Sigmoid colon (tissue), 6 donors: ENCODE measurements at regions not wholly inside any gene's neighbourhood (a gene's known extent, or its start where the extent isn't known, plus 50 kb on each side); places are given as distances from the start of the nearest gene placed in this dataset.
A peak's percentile ranks its signal among the peaks of the same experiment; 100 is the strongest.

Experiments used
- DNase-seq: peaks from one replicate; pipeline ENCODE4 v3.0.0-alpha.2; 2019
- H3K27ac ChIP-seq, 4 donors: fragments of 200-600 bp; sonication (generic); one replicate each; pipeline ENCODE4 v1.5.1; 2016 to 2019; ENCODE audit warnings: mild to moderate bottlenecking in 1 of 4
- H3K27me3 ChIP-seq, 3 donors: fragments of 200-600 bp; sonication (generic); one replicate each; pipeline ENCODE4 v1.5.1; 2019; ENCODE audit warnings: mild to moderate bottlenecking in 1 of 3
- H3K36me3 ChIP-seq, 4 donors: fragments of 200-600 bp; sonication (generic); one replicate each; pipeline ENCODE4 v1.5.1; 2016 to 2019
- H3K4me1 ChIP-seq, 4 donors: fragments of 200-600 bp; sonication (generic); one replicate each; pipeline ENCODE4 v1.5.1; 2017 to 2019
- H3K4me3 ChIP-seq, 4 donors: fragments of 200-600 bp; sonication (generic); one replicate each; pipeline ENCODE4 v1.5.1; 2017 to 2019; ENCODE audit warnings: mild to moderate bottlenecking in 2 of 4, moderate library complexity in 1 of 4
- H3K9me3 ChIP-seq, 4 donors: fragments of 200-600 bp in 3 of 4; sonication (generic) in 3 of 4; one replicate each; pipeline versions ENCODE4 v1.5.1 to v1.6.1; 2013 to 2019
- EP300 ChIP-seq, 4 donors: sonication (generic); formaldehyde crosslinking; IDR thresholded peaks; one replicate each; pipeline ENCODE4 v1.6.1; 2017; ENCODE audit warnings: antibody characterized with exemption in 4 of 4
- POLR2A ChIP-seq, 2 donors: fragments of 450-650 bp; IDR thresholded peaks; one replicate each; pipeline ENCODE4 v1.6.1; 2016; ENCODE audit warnings: antibody characterized with exemption in 2 of 2, mild to moderate bottlenecking in 2 of 2, moderate library complexity in 2 of 2
- POLR2AphosphoS5 ChIP-seq, 4 donors: sonication (generic); formaldehyde crosslinking; IDR thresholded peaks; one replicate each; pipeline ENCODE4 v1.6.1; 2017; ENCODE audit warnings: antibody characterized with exemption in 4 of 4
- WGBS, 2 donors: extraction: QIAGEN DNeasy Blood & Tissue Kit; methylation state at CpG; one replicate each; pipeline ENCODE4 v1.1.7; 2013; 5-methylcytosine and 5-hydroxymethylcytosine counted together
- intact Hi-C: fragments of 100-400 bp; cut with DNase I; formaldehyde crosslinking; loops from one replicate; pipeline ENCODE4 v1.15.1; 2023
- TF ChIP-seq, protein P1 (sequence below), 4 experiments: fragments of 450-650 bp in 3 of 4; fragments of 200-600 bp in 1 of 4; IDR thresholded peaks; one replicate each; pipeline ENCODE4 v1.5.1; 2016 to 2019; ENCODE audit warnings: antibody characterized with exemption in 4 of 4, mild to moderate bottlenecking in 3 of 4, moderate library complexity in 2 of 4
- donor health status: healthy with polysubstance abuse.
- donor health status: healthy.

DNA sequence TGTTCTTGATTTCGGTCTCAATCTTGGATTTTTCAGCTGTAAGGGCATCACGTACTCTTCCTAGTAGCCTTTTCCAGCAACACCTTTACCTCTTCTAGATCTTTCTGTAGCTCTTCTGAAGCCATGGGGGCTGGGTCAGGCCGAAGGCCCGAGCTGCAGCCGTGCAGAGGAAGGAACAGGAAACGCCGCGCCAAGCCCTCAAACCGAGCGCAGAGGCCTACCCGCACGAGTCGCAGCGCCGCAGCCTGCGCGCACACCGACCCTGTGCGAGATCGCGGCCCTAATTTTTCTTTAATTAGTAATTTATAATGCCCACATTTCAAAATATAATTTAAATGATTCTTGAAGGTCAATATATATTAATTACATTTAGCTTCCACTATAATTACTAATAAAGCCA, 483.8 kb downstream of the NUP35 start:
- Histone ChIP-seq H3K27me3 (no peaks in the 10 kb centered on the region), H3K4me3 (no peak overlapping the region), H3K36me3 (no peaks in the 10 kb centered on the region), H3K9me3 (no peaks in the 10 kb centered on the region), H3K27ac (no peak overlapping the region), H3K4me1 (no peaks in the 10 kb centered on the region)
- DNase-seq = no peak
- TF ChIP-seq POLR2A (IDR thresholded peaks at IDR 0.05) (no peak), POLR2AphosphoS5 (IDR thresholded peaks at IDR 0.05) (no peak), EP300 (IDR thresholded peaks at IDR 0.05) (no peak)
- TF ChIP-seq, protein P1, sequence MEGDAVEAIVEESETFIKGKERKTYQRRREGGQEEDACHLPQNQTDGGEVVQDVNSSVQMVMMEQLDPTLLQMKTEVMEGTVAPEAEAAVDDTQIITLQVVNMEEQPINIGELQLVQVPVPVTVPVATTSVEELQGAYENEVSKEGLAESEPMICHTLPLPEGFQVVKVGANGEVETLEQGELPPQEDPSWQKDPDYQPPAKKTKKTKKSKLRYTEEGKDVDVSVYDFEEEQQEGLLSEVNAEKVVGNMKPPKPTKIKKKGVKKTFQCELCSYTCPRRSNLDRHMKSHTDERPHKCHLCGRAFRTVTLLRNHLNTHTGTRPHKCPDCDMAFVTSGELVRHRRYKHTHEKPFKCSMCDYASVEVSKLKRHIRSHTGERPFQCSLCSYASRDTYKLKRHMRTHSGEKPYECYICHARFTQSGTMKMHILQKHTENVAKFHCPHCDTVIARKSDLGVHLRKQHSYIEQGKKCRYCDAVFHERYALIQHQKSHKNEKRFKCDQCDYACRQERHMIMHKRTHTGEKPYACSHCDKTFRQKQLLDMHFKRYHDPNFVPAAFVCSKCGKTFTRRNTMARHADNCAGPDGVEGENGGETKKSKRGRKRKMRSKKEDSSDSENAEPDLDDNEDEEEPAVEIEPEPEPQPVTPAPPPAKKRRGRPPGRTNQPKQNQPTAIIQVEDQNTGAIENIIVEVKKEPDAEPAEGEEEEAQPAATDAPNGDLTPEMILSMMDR (IDR thresholded peaks at IDR 0.05) = no peak
- WGBS, 2 donors = 94 to 97% methylated on average over 21 of the region's 21 CpGs
- intact Hi-C loops = no loop called here

DNA sequence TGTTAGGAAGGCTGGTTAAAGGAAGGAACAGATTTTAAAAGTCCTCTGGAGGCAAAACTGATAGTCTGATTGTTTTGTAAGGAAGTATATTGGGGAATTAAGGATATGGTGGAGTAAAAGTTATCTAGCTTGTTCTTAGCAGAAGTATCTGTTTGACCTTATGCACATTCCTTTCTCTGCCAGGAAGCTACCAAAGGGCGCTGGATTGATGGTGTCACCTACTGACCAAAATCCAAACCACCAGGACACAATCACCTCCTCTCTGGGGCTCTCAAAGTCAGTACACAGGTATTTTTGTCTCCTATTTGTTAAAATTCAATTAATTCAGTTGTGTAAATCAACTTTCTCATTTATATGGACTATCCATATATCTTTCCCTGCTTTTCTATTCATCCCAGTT, 484.5 kb downstream of the NUP35 start:
- intact Hi-C loops = no loop called here
- Histone ChIP-seq H3K27me3 (no peaks in the 10 kb centered on the region), H3K27ac (no peak overlapping the region), H3K36me3 (no peaks in the 10 kb centered on the region), H3K4me3 (no peak overlapping the region), H3K4me1 (no peaks in the 10 kb centered on the region), H3K9me3 (no peaks in the 10 kb centered on the region)
- 92 to 95% methylated on average over 1 of the region's 1 CpG for whole genome bisulfite sequencing, 2 donors
- TF ChIP-seq, protein P1 (IDR thresholded peaks at IDR 0.05) = no peak
- TF ChIP-seq EP300 (IDR thresholded peaks at IDR 0.05) = no peak
- TF ChIP-seq POLR2A (IDR thresholded peaks at IDR 0.05) = no peak
- no peak for TF ChIP-seq POLR2AphosphoS5 (IDR thresholded peaks at IDR 0.05)
- DNase-seq = no peak

DNA sequence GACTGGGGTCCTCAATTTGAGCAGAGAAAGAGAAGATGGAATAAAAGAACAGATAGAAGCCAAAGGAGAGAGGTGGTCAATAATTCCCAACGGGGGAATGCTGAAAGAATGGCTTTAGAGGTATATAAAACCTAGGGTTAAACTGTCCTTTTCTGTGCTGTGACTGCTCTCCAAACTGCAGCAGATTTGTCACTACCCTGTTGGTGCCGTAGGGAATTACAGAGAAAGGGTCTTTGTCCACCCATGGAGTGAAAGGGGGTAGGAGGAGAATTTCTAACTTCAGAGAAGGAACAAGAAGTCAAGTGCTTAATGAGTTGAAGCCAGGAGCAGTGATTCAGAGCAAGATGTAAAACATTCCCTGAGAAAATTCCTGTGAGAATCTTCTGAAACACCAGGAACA, 486.5 kb downstream of the NUP35 start:
- Histone ChIP-seq H3K27ac (no peak overlapping the region), H3K4me3 (no peak overlapping the region), H3K36me3 (no peaks in the 10 kb centered on the region), H3K4me1 (peaks cover 0 to 17% (median 3%) of the 10 kb centered on the region in 4 donors), H3K9me3 (no peaks in the 10 kb centered on the region), H3K27me3 (no peaks in the 10 kb centered on the region)
- no peak for DNase-seq
- intact Hi-C loops = no loop called here
- TF ChIP-seq, protein P1 (IDR thresholded peaks at IDR 0.05) = no peak
- 61 to 71% methylated on average over 2 of the region's 2 CpGs for WGBS, 2 donors

DNA sequence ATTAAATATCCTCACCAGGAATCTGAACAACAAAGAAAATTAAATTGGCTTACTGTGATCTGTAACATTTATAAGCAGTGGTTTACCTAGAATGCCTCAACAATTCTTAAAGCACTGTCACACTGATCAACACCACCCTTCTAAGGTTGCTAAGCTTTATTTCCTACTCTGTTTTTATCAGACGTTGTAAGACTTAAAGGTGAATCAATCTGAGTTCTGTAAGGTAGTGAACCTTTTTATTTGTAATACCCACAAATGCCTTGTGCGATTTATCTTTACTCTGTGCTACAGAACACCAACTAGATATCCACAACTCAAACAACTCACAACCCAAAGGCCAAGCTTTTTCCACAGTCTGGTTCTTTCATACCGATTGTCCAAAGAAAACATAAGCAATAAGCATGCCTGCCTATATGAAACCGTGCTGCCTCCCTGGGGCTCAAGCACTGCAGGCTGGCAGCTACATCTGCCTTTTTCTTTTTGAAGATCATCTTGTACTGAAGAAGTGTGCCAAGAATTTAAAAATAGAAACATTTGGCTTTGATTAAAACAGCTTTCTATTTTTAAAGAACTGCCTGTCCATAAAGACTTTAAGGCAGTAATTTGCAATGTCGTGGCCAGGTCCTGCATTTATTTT, 490.7 kb downstream of the NUP35 start:
- TF ChIP-seq POLR2A (IDR thresholded peaks at IDR 0.05) = no peak
- TF ChIP-seq EP300 (IDR thresholded peaks at IDR 0.05) = no peak
- TF ChIP-seq, protein P1 (IDR thresholded peaks at IDR 0.05) = no peak
- TF ChIP-seq POLR2AphosphoS5 (IDR thresholded peaks at IDR 0.05) = peak in 2 of 4 donors; percentile 16 to 33
- Histone ChIP-seq H3K27me3 (no peaks in the 10 kb centered on the region), H3K4me1 (peaks cover 0 to 17% (median 3%) of the 10 kb centered on the region in 4 donors), H3K4me3 (no peak overlapping the region), H3K36me3 (no peaks in the 10 kb centered on the region), H3K9me3 (peaks cover 0 to 7% (median 1%) of the 10 kb centered on the region in 4 donors), H3K27ac (peak overlapping the region in 2 of 4 donors; percentile 43 to 60)
- DNase-seq = peak; percentile 53
- intact Hi-C loops = no loop called here
- WGBS, 2 donors = 76 to 80% methylated on average over 5 of the region's 5 CpGs

DNA sequence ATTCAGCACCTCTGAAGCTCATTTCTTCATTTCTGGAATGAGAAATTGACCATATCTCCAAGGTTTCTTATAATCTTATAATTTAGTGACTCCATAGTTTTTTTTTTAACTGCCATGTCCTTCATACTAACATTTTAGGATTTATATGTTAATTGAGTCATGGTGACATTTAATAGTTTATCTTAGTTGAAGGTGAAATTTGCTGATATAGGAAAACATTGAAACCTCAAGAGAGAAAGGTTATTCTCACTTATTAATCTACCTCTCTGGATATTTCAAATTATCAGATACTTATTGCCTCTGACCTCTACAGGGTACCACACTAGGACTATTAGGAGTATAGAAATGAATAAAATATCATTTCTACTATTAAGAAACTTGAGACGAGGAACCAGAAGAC, 499.0 kb downstream of the NUP35 start:
- H3K9me3 ChIP-seq = peaks cover 0 to 7% (median 1%) of the 10 kb centered on the region in 4 donors
- 92% methylated on average over 1 of the region's 1 CpG for WGBS, 2 donors
- no peak for DNase-seq
- no peaks in the 10 kb centered on the region for H3K4me1 ChIP-seq
- H3K27me3 ChIP-seq = no peaks in the 10 kb centered on the region
- TF ChIP-seq EP300 (IDR thresholded peaks at IDR 0.05) = no peak
- TF ChIP-seq, protein P1 (IDR thresholded peaks at IDR 0.05) = no peak
- no peak for TF ChIP-seq POLR2AphosphoS5 (IDR thresholded peaks at IDR 0.05)
- no peak for TF ChIP-seq POLR2A (IDR thresholded peaks at IDR 0.05)
- intact Hi-C loops = no loop called here
- no peak overlapping the region for H3K4me3 ChIP-seq
- no peaks in the 10 kb centered on the region for H3K36me3 ChIP-seq
- no peak overlapping the region for H3K27ac ChIP-seq
